ENCODE measurements at regions not wholly inside any gene's neighbourhood (a gene's known extent, or its start where the extent isn't known, plus 50 kb on each side); places are given as distances from the start of the nearest gene placed in this dataset.

GRCh38 chr1:42006093-42006492 is 87.4 kb upstream of the HIVEP3 start:
- TF ChIP-seq CTCF (IDR thresholded peaks at IDR 0.05) = no peak
- TF ChIP-seq POLR2A (IDR thresholded peaks at IDR 0.05) = no peak
- TF ChIP-seq POLR2AphosphoS5 (IDR thresholded peaks at IDR 0.05) = no peak
